ENCODE measurements at regions not wholly inside any gene's neighbourhood (a gene's known extent, or its start where the extent isn't known, plus 50 kb on each side); places are given as distances from the start of the nearest gene placed in this dataset.

GRCh38 chr6:50278663-50279062 lies 228.9 kb upstream of the DEFB112 start:
- DNase-seq (ENCODE audit: low spot score in 2 of 2) = no peak
- WGBS, 2 donors = 16 to 22% methylated on average over 2 of the region's 2 CpGs
- no peak for TF ChIP-seq POLR2A (IDR thresholded peaks at IDR 0.05)
- TF ChIP-seq EP300 (IDR thresholded peaks at IDR 0.05) = no peak
- no peak for TF ChIP-seq CTCF (IDR thresholded peaks at IDR 0.05)
- Histone ChIP-seq H3K4me1 (no peaks in the 10 kb centered on the region), H3K4me3 (no peak overlapping the region), H3K36me3 (no peaks in the 10 kb centered on the region), H3K27me3 (no peaks in the 10 kb centered on the region), H3K9me3 (no peaks in the 10 kb centered on the region), H3K27ac (no peak overlapping the region)

DNA sequence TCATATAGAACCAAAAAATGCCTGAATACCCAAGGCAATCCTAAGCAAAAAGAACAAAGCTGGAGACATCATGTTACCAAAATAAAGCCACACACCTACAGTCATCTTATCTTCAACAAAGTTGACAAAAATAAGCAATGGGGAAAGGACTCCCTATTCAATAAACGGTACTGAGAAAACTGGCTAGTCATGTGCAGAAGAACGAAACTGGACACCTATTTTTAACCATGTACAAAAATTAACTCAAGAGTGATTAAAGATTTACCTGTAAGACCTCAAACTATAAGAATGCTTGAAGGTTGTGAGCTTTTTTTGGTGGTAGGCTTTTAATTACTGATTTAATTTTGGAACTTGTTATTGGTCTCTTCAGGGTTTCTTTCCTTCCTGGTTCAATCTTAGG lies 236.0 kb upstream of the DEFB112 start:
- no peaks in the 10 kb centered on the region for H3K9me3 ChIP-seq
- H3K36me3 ChIP-seq = no peaks in the 10 kb centered on the region
- H3K27me3 ChIP-seq = no peaks in the 10 kb centered on the region
- 72 to 87% methylated on average over 2 of the region's 2 CpGs for WGBS, 2 donors
- H3K4me1 ChIP-seq = no peaks in the 10 kb centered on the region
- DNase-seq (ENCODE audit: low spot score in 2 of 2) = no peak
- no peak overlapping the region for H3K4me3 ChIP-seq
- TF ChIP-seq CTCF (IDR thresholded peaks at IDR 0.05) = no peak
- TF ChIP-seq EP300 (IDR thresholded peaks at IDR 0.05) = no peak
- no peak for TF ChIP-seq POLR2A (IDR thresholded peaks at IDR 0.05)
- no peak overlapping the region for H3K27ac ChIP-seq

DNA sequence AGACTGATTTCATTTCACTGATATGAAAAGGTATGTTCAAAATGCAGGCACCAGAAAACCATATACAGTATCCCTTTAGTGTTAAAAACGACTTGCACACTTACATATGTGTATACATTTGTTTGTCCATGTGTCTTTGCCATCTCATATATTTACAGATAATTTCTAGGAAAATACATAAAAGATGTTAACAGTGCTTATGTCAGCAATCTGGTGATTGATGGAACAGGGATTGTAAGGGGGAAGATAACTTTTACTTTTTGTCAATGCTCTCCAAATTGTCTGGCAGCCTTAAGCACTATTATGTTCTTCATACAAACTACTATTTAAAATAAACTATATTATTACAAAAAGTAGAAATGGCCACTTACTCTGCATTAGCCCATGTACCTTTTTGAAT lies 238.5 kb upstream of the DEFB112 start:
- Histone ChIP-seq H3K27me3 (no peaks in the 10 kb centered on the region), H3K36me3 (no peaks in the 10 kb centered on the region), H3K27ac (no peak overlapping the region), H3K4me1 (no peaks in the 10 kb centered on the region), H3K4me3 (no peak overlapping the region), H3K9me3 (no peaks in the 10 kb centered on the region)
- DNase-seq (ENCODE audit: low spot score in 2 of 2) = no peak
- WGBS, 2 donors = 53 to 62% methylated on average over 1 of the region's 1 CpG
- TF ChIP-seq EP300 (IDR thresholded peaks at IDR 0.05) = no peak
- no peak for TF ChIP-seq POLR2A (IDR thresholded peaks at IDR 0.05)
- no peak for TF ChIP-seq CTCF (IDR thresholded peaks at IDR 0.05)

DNA sequence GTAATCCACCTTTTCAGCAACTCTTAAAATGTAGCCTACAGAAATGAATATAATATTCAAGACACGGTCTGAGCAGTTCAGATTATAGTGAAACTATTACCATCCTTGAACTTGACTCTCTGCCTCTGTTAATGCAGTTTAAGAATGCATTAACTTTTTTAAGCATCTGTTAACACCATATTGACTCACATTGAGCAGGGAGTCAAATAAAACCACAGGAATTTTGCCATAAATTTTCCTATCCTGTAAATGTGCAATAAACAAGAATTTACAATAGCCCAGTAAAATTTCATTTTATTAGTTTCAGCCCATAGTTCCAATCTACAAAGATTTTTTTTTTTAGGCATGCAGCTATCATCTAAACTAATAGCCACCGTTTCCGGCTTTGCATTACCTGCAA lies 239.2 kb upstream of the DEFB112 start:
- Histone ChIP-seq H3K4me1 (no peaks in the 10 kb centered on the region), H3K4me3 (no peak overlapping the region), H3K27me3 (no peaks in the 10 kb centered on the region), H3K36me3 (no peaks in the 10 kb centered on the region), H3K9me3 (no peaks in the 10 kb centered on the region), H3K27ac (no peak overlapping the region)
- no peak for DNase-seq (ENCODE audit: low spot score in 2 of 2)
- TF ChIP-seq EP300 (IDR thresholded peaks at IDR 0.05) (no peak), CTCF (IDR thresholded peaks at IDR 0.05) (no peak), POLR2A (IDR thresholded peaks at IDR 0.05) (no peak)
- WGBS, 2 donors = 69 to 74% methylated on average over 3 of the region's 3 CpGs

DNA sequence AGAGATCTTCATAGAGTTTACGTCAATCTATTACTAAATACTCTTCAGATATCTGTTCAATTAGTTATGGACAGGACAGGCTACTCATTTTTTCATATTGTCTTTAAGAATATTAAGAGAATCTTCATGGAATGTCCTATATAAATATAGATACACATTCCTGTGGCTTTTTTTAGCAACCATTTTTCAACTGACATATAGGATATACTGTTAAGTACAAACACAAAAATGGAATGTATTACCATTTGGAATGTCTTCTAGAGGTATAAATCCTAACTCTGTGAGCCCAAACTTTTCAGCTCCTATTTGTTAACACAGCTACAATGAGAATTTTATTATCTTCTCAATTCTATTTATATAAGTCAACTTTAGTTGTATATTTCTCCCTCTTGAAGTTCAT lies 239.6 kb upstream of the DEFB112 start:
- no peak overlapping the region for H3K27ac ChIP-seq
- H3K9me3 ChIP-seq = no peaks in the 10 kb centered on the region
- WGBS, 2 donors = 68 to 90% methylated on average over 1 of the region's 1 CpG
- DNase-seq (ENCODE audit: low spot score in 2 of 2) = no peak
- no peak for TF ChIP-seq EP300 (IDR thresholded peaks at IDR 0.05)
- no peak for TF ChIP-seq CTCF (IDR thresholded peaks at IDR 0.05)
- TF ChIP-seq POLR2A (IDR thresholded peaks at IDR 0.05) = no peak
- H3K4me1 ChIP-seq = no peaks in the 10 kb centered on the region
- no peaks in the 10 kb centered on the region for H3K27me3 ChIP-seq
- no peak overlapping the region for H3K4me3 ChIP-seq
- H3K36me3 ChIP-seq = no peaks in the 10 kb centered on the region
